H9 (cell line): ENCODE measurements at regions not wholly inside any gene's neighbourhood (a gene's known extent, or its start where the extent isn't known, plus 50 kb on each side); places are given as distances from the start of the nearest gene placed in this dataset.

ENCODE experiments used
- DNase-seq: peaks from one replicate; pipeline ENCODE4 v3.0.0-alpha.2; 2017
- H2AFZ ChIP-seq: one replicate; pipeline ENCODE4 v1.6.1; 2013; ENCODE audit warnings: mild to moderate bottlenecking, low read length, control low read depth, moderate library complexity
- H2AK5ac ChIP-seq: 2 replicates; pipeline ENCODE4 v1.6.1; 2013; ENCODE audit warnings: low read length, control low read depth, mixed read lengths; ENCODE audit not compliant: insufficient read length
- H2BK120ac ChIP-seq: one replicate; pipeline ENCODE4 v1.6.1; 2013; ENCODE audit warnings: low read depth, mild to moderate bottlenecking, low read length, control low read depth, inconsistent platforms; ENCODE audit not compliant: poor library complexity, severe bottlenecking
- H2BK12ac ChIP-seq: 2 replicates; pipeline ENCODE4 v1.6.1; 2013; ENCODE audit warnings: low read length, control low read depth, mixed read lengths, low read depth; ENCODE audit not compliant: insufficient read length
- H2BK15ac ChIP-seq: 2 replicates; pipeline ENCODE4 v1.6.1; 2013; ENCODE audit warnings: low read depth, low read length, control low read depth
- H2BK20ac ChIP-seq: one replicate; pipeline ENCODE4 v1.6.1; 2013; ENCODE audit warnings: low read depth, mild to moderate bottlenecking, low read length, control low read depth, inconsistent platforms; ENCODE audit not compliant: poor library complexity, severe bottlenecking
- H2BK5ac ChIP-seq: 2 replicates; pipeline ENCODE4 v1.6.1; 2013; ENCODE audit warnings: low read length, control low read depth, mixed read lengths; ENCODE audit not compliant: insufficient read length
- H3K14ac ChIP-seq: 2 replicates; pipeline ENCODE4 v1.6.1; 2013; ENCODE audit warnings: low read length, control low read depth; ENCODE audit not compliant: insufficient read depth
- H3K18ac ChIP-seq: 2 replicates; pipeline ENCODE4 v1.6.1; 2013; ENCODE audit warnings: low read depth, mild to moderate bottlenecking, mixed read lengths, low read length, control low read depth; ENCODE audit not compliant: insufficient read length
- H3K23ac ChIP-seq: 2 replicates; pipeline ENCODE4 v1.6.1; 2013; ENCODE audit warnings: low read length, control low read depth, mixed read lengths, low read depth; ENCODE audit not compliant: insufficient read length
- H3K23me2 ChIP-seq: 2 replicates; pipeline ENCODE4 v1.6.1; 2013; ENCODE audit warnings: low read depth, mild to moderate bottlenecking, mixed read lengths, low read length, control low read depth; ENCODE audit not compliant: insufficient read length, poor library complexity, severe bottlenecking
- H3K27ac ChIP-seq: 2 replicates; pipeline ENCODE4 v1.5.1; 2013; ENCODE audit warnings: low read length, control low read depth, mixed read lengths, low read depth; ENCODE audit not compliant: insufficient read length
- H3K27me3 ChIP-seq: 2 replicates; pipeline ENCODE4 v1.6.1; 2013; ENCODE audit warnings: low read length, control low read depth, inconsistent platforms; ENCODE audit not compliant: insufficient read depth
- H3K4ac ChIP-seq: 2 replicates; pipeline ENCODE4 v1.6.1; 2013; ENCODE audit warnings: low read depth, mild to moderate bottlenecking, control low read depth, inconsistent platforms, low read length, moderate library complexity
- H3K4me1 ChIP-seq: 2 replicates; pipeline ENCODE4 v1.6.1; 2013; ENCODE audit warnings: low read length, control low read depth, inconsistent platforms; ENCODE audit not compliant: insufficient read depth
- H3K4me2 ChIP-seq: 2 replicates; pipeline ENCODE4 v1.6.1; 2013; ENCODE audit warnings: low read length, control low read depth, mixed read lengths; ENCODE audit not compliant: insufficient read length, insufficient read depth
- H3K56ac ChIP-seq: 2 replicates; pipeline ENCODE4 v1.6.1; 2013; ENCODE audit warnings: low read depth, mild to moderate bottlenecking, mixed read lengths, low read length, control low read depth; ENCODE audit not compliant: insufficient read length
- H3K79me1 ChIP-seq: 2 replicates; pipeline ENCODE4 v1.6.1; 2013; ENCODE audit warnings: low read depth, mild to moderate bottlenecking, moderate library complexity, low read length, control low read depth, inconsistent platforms; ENCODE audit not compliant: insufficient read depth, poor library complexity, severe bottlenecking
- H3K79me2 ChIP-seq: 2 replicates; pipeline ENCODE4 v1.6.1; 2013; ENCODE audit warnings: low read length, control low read depth, inconsistent platforms; ENCODE audit not compliant: insufficient read depth
- H3K9ac ChIP-seq: 2 replicates; pipeline ENCODE4 v1.6.1; 2013; ENCODE audit warnings: low read length, control low read depth, mixed read lengths; ENCODE audit not compliant: insufficient read length; ENCODE audit errors: extremely low read depth
- H3K9me3 ChIP-seq: one replicate; pipeline ENCODE4 v1.6.1; 2013; ENCODE audit warnings: low read depth, low read length, inconsistent platforms; ENCODE audit not compliant: control insufficient read depth
- H3T11ph ChIP-seq: one replicate; pipeline ENCODE4 v1.6.1; 2013; ENCODE audit warnings: mild to moderate bottlenecking, low read length, control low read depth, inconsistent platforms
- H4K20me1 ChIP-seq: one replicate; pipeline ENCODE4 v1.6.1; 2013; ENCODE audit not compliant: control insufficient read depth, insufficient read length, insufficient read depth
- H4K5ac ChIP-seq: 2 replicates; pipeline ENCODE4 v1.6.1; 2013; ENCODE audit warnings: low read depth, mild to moderate bottlenecking, mixed read lengths, low read length, control low read depth; ENCODE audit not compliant: insufficient read length
- H4K8ac ChIP-seq: replicated peaks from 2 replicates; pipeline ENCODE4 v1.6.1; 2013; ENCODE audit warnings: low read length, control low read depth, mixed read lengths, low read depth; ENCODE audit not compliant: insufficient read length
- H4K91ac ChIP-seq: 2 replicates; pipeline ENCODE4 v1.6.1; 2013; ENCODE audit warnings: low read depth, mild to moderate bottlenecking, moderate library complexity, mixed read lengths, low read length, control low read depth; ENCODE audit not compliant: insufficient read length
- H3K27ac Mint-ChIP-seq, 3 experiments: 2 replicates in 2 of 3; 3 replicates in 1 of 3; pipeline ENCODE4 v1.8.0; 2020 to 2021; ENCODE audit warnings: mixed read lengths in 3 of 3, mild to moderate bottlenecking in 1 of 3, moderate library complexity in 1 of 3
- H3K27me3 Mint-ChIP-seq: 2 replicates; pipeline ENCODE4 v1.8.0; 2021; ENCODE audit warnings: low read depth, mild to moderate bottlenecking, moderate library complexity, mixed read lengths
- H3K36me3 Mint-ChIP-seq, 3 experiments: 2 replicates in 2 of 3; 3 replicates in 1 of 3; pipeline ENCODE4 v1.8.0; 2020 to 2021; ENCODE audit warnings: low read depth in 3 of 3, mixed read lengths in 3 of 3; ENCODE audit not compliant: insufficient read depth in 1 of 3
- H3K4me1 Mint-ChIP-seq, 2 experiments: 2 replicates each; pipeline ENCODE4 v1.8.0; 2020; ENCODE audit warnings: mixed read lengths in 2 of 2
- H3K4me3 Mint-ChIP-seq, 2 experiments: 2 replicates in 1 of 2; 3 replicates in 1 of 2; pipeline ENCODE4 v1.8.0; 2020 to 2021; ENCODE audit warnings: mild to moderate bottlenecking in 2 of 2, mixed read lengths in 2 of 2, moderate library complexity in 1 of 2
- H3K9me3 Mint-ChIP-seq, 2 experiments: 2 replicates in 1 of 2; 3 replicates in 1 of 2; pipeline ENCODE4 v1.8.0; 2020; ENCODE audit warnings: mild to moderate bottlenecking in 2 of 2, mixed read lengths in 2 of 2, moderate library complexity in 1 of 2
- WGBS: extraction: QIAGEN DNeasy Blood & Tissue Kit; methylation state at CpG from one replicate; pipeline ENCODE4 v1.1.7; 2013; ENCODE audit warnings: missing lambda C conversion rate, low lambda C conversion rate, mixed read lengths; ENCODE audit not compliant: insufficient read length; ENCODE audit errors: extremely low coverage; 5-methylcytosine and 5-hydroxymethylcytosine counted together
- TF ChIP-seq, protein P1 (sequence below): fragments of 200-600 bp; sonication (generic); conservative IDR thresholded peaks from 3 replicates; pipeline ENCODE4 v1.8.0; 2021; ENCODE audit warnings: antibody characterized with exemption, mild to moderate bottlenecking

- H2BK12ac ChIP-seq, result no peak overlapping the region
- TF ChIP-seq, protein P1, sequence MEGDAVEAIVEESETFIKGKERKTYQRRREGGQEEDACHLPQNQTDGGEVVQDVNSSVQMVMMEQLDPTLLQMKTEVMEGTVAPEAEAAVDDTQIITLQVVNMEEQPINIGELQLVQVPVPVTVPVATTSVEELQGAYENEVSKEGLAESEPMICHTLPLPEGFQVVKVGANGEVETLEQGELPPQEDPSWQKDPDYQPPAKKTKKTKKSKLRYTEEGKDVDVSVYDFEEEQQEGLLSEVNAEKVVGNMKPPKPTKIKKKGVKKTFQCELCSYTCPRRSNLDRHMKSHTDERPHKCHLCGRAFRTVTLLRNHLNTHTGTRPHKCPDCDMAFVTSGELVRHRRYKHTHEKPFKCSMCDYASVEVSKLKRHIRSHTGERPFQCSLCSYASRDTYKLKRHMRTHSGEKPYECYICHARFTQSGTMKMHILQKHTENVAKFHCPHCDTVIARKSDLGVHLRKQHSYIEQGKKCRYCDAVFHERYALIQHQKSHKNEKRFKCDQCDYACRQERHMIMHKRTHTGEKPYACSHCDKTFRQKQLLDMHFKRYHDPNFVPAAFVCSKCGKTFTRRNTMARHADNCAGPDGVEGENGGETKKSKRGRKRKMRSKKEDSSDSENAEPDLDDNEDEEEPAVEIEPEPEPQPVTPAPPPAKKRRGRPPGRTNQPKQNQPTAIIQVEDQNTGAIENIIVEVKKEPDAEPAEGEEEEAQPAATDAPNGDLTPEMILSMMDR, result no peak
- peaks cover 7 to 14% (median 8%) of the 10 kb centered on the region in 3 experiments for H3K36me3 Mint-ChIP-seq
- H3K27me3 Mint-ChIP-seq, result no peaks in the 10 kb centered on the region
- no peak overlapping the region for H3K4ac ChIP-seq
- no peak overlapping the region for H2BK5ac ChIP-seq
- no peak for DNase-seq
- no peak overlapping the region for H4K8ac ChIP-seq
- H4K5ac ChIP-seq, result no peak overlapping the region
- H3K79me2 ChIP-seq, result no peaks in the 10 kb centered on the region; the same call in 1 of the 2 replicates
- H3K14ac ChIP-seq, result no peak overlapping the region
- no peaks in the 10 kb centered on the region for H3K79me1 ChIP-seq
- H3K4me1 Mint-ChIP-seq, result peaks cover 8 to 9% of the 10 kb centered on the region in 2 experiments
- H3K4me1 ChIP-seq, result no peaks in the 10 kb centered on the region; the same call in 1 of the 2 replicates
- H3K9me3 ChIP-seq, result no peaks in the 10 kb centered on the region
- no peak overlapping the region for H3K4me2 ChIP-seq
- H3K27ac ChIP-seq, result no peak overlapping the region
- no peak overlapping the region for H2AFZ ChIP-seq
- H2AK5ac ChIP-seq, result no peak overlapping the region
- no CpG with 5 or more reads among the region's 4 CpGs for WGBS
- H3K18ac ChIP-seq, result no peak overlapping the region
- no peak overlapping the region for H2BK15ac ChIP-seq
- H3K27me3 ChIP-seq, result no peaks in the 10 kb centered on the region
- no peak overlapping the region for H3K23ac ChIP-seq
- no peak overlapping the region for H4K91ac ChIP-seq
- no peak overlapping the region for H3K9ac ChIP-seq
- no peak overlapping the region for H3K27ac Mint-ChIP-seq
- no peak overlapping the region for H2BK120ac ChIP-seq
- no peak overlapping the region for H3T11ph ChIP-seq
- no peak overlapping the region for H2BK20ac ChIP-seq
- no peaks in the 10 kb centered on the region for H4K20me1 ChIP-seq
- no peak overlapping the region for H3K56ac ChIP-seq
- H3K23me2 ChIP-seq, result no peaks in the 10 kb centered on the region
- no peak overlapping the region for H3K4me3 Mint-ChIP-seq
- peaks cover 0 to 2% of the 10 kb centered on the region in 2 experiments; a peak in 1 of 5 replicates for H3K9me3 Mint-ChIP-seq
Measured at GRCh38 chr2:74067221-74067747, 80.4 kb downstream of the BOLA3 start.
